ENCODE measurements at regions not wholly inside any gene's neighbourhood (a gene's known extent, or its start where the extent isn't known, plus 50 kb on each side); places are given as distances from the start of the nearest gene placed in this dataset.
"Not testable (repeated sequence)": the region's sequence is repeated elsewhere in the genome, so short reads cannot be mapped to it uniquely, and the experiment has no call there.

DNA sequence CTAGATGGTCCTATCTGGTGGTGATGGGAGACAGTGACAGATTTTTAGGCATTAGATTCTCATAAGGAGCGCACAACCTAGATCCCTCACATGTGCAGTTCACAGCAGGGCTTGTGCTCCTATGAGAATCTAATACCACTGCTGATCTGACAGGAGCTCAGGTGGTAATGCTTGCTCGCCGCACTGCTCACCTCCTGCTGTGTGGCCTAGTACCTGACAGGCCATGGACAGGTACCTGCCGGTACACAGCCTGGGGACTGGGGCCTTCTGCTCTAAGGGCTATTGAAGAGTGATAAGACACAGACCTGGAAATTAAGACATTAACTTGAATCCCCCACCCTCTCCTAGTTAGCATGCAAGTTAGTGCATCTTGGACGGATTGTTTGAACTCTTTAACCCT, 64.4 kb downstream of the KLRB1 start:
- not testable (repeated sequence) for DNase-seq

DNA sequence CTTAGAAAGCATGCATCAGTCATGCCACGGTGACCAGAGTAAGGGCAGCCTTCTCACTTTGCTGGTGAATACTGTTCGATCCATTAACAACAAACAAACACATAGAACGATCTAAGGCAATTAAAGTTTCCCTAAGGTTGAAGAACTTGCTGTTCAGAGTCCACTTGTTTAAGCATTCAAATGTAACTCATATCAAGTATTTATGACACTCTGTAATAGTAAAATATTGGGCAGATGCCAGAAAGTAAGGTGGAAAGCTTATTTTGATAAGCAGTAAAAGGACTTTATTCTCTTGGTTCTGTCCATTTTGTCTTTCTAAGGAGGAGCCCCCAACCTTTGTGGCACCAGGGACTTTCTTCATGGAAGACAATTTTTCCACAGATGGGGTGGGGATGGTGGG, 64.9 kb downstream of the KLRB1 start:
- not testable (repeated sequence) for DNase-seq

DNA sequence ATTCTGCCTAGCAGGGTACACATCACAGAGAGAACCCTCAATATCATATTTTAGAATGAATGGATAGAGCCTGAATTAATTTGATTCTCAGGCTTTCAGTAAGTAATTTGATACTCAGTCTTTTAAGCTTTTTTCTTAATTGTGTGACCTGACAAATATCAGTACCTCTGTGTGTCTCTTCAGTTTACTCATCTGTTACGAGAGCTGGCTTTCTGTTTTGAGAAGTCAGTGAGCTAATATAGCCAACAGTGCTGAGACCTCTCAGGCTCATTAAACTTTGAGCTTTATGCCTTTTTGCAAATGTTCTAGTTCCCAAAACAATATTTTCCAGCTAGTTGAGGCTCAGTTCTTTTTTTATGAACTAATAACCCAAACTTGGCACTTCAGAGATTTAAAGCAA, 91.8 kb downstream of the KLRB1 start:
- DNase-seq: peak; percentile 18

DNA sequence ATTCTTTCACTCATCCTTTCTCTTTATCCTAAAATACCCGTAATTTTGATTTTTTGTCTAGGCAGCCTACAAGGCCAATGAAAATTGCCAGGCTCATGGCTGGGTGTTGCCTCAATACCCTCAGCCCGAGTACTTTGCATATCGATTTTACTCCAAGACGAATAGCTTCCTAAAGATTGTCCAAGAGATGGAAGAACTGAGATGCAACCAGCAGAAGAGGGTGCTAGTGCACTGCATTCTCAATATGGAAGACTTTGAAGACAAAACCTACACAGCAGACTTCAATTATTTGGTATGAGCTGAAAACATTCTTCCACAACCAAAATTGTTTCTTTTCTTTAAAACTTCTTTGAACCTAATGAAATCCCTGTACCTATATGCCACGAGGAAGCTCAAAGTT, 95.0 kb downstream of the KLRB1 start:
- DNase-seq: not testable (repeated sequence)

DNA sequence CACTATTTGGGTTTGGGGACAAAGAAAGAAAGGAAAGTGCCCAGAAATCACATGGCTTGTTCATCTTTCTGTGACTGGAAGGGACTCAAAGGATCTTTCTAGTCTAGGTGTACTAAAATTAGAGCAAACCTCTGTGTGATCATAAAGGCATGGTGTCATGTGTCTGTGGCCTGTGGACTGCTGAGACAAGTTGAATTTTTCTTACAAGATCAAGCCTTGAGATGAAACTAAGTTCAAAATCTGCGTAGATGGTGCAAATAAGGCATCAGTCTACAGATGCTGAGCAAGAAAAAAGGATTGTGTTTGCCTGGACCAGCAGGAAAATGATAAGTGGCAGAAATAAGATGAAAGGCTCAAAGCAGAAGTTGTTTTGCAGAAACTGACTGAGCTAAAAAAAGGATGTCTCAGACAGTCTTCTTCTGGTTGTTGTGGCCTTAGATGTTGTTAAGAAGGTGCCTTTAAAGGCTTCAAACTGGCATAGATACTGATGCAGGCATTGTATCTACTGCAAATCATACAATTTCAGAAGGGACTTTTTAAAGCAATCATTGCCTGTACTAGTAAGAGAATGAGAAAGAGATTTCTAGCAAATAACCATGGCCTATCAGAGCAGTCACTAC, 97.2 kb downstream of the KLRB1 start:
- not testable (repeated sequence) for DNase-seq

DNA sequence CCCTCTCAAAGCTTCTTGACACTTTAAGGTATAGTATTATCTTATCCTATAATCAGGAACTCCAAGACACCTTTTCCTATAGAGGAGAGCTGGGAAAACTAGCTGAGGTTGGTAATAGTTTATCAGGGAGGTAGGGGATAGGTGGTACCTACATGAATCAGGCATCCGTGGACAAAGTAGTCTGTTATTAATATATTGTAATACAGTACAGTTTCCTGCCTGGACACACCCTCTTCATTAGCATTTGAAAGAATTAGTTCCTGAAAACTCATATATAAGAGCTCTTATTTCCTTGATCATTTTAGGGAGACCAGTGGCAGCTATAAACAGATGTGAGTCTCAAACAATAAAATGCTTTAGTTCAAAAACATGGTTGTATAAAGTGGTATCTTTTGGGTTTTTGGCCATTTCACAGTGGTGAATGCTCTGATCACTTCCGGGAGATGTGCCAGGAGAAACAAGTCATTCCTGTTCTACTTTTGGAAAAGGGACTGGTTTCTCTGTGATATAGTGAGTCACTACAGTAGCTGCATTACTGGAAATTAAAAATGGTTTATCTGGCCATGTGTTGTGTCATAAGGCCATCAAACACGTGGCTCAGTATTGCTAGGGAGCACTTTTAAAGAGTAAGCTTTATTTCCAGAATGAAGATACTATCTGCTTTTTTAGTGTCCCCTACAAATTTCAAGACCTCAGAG, 98.1 kb downstream of the KLRB1 start:
- DNase-seq: no peak

DNA sequence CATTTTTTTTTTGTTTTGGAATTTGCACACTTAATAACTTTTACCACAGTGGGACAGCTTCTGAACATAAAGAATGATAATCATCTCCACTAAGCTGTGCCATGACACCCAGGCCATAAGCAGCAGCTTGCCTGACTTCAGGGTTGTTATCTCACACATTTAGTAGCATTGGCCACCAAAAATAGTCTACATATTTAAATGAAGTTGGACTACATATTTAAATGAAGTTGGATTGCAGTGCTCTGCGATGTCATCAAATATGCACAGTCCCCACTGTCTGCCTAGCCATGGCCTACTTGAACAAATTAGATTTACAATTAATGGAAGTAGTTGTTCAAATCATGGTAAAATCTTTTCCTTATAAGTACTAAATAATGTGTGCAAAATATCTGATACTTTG, 101.0 kb downstream of the KLRB1 start:
- DNase-seq: no peak

DNA sequence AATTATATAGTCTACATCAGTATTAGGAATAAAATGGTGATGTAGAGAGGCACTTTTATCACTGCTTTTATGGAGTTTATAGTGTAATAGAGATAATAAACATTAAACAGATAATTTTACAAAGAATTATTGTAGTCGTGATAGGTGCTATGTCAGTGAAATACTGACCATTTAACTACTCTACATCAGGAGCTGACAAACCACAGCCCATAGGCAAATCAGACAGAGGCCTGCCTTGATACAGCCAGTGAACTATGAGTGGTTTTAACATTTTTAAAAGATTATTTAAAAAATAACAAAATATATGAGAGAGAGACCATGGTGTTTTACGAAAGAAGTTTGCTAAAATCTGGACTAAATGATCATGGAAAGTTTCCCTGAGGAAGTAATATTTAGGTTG, 104.3 kb downstream of the KLRB1 start:
- not testable (repeated sequence) for DNase-seq

DNA sequence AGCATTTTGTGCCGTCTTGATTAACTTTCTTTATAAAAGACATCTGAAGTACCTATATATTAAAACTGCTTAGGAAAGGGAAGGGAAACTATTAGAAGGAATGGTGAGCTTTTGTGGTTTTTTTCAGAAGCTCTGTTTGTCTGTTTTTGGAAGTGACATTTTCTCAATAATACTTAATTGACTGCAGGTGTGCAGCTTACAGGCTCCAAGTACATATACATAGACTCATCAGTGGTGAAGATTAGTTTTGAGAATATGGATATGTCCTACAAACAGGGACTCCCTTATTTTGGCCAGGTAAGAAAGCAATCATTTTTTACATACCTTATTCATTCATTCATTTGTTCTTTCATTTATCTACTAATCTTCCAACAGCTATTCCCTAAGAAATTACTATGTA, 104.9 kb downstream of the KLRB1 start:
- DNase-seq: not testable (repeated sequence)

DNA sequence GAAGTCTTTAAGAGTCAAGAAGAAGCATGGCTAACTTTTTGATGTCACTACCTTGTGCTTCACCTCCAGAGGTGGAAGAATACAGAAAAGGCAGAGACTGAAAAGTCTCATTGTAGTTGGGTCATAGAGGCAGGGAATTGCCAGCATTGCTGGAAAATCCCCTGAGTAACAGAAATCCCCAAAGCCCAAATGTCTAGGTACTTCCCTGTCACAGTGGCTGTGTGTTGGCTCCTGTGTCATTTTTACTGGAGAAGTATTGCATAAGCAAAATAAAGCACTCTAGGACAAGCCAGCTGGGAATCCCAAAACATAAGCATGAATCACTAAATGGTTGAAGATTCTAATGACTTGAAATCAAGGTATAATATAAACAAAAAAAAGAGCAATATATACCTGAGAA, 114.4 kb downstream of the KLRB1 start:
- not testable (repeated sequence) for DNase-seq

DNA sequence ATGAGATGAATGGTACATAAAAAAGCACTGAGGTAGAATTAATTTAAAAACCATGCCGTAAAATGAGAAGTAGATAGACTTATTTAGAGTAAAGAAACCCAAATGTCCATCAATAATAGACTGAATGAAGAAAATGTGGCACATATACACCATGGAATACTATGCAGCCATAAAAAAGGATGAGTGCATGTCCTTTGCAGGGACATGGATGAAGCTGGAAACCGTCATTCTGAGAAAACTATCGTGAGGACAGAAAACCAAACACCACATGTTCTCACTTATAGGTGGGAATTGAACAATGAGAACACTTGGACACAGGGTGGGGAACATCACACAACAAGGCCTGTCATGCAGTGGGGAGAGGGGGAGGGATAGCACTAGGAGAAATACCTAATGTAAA, 126.4 kb downstream of the KLRB1 start:
- DNase-seq: not testable (repeated sequence)

DNA sequence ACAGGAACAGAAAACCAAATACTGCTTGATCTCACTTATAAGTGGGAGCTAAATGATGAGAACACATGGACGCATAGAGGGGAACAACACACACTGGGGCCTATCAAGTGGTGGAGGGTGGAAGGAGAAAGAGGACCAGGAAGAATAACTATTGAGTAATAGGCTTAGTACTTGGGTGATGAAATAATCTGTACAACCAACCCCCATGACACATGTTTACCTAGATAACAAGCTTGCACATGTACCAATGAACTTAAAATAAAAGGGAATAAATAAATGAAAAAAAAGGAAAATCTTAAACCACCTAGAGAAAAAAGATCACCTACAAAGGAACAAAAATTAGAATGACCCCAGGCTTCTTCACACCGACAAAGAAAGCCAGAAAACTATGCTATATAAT, 133.5 kb downstream of the KLRB1 start:
- DNase-seq: not testable (repeated sequence)

DNA sequence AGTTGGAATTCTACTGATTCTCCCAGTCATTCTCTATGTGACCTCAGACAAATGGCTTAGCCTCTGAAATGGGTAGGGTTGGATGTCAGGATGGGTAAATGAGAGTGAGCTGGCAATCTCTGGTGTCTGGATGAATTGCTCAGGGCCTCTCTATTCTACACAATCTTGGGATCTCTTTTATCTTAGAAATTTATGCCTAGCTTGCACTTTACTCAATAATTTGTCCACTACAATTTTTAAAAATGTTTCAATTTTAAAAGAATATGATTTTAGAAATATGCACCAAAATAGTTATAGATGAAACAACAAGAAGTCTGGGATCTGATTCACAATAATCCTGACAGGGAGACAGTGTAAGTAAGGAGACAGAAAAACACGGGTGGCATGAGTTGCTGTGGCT, 134.1 kb downstream of the KLRB1 start:
- not testable (repeated sequence) for DNase-seq

DNA sequence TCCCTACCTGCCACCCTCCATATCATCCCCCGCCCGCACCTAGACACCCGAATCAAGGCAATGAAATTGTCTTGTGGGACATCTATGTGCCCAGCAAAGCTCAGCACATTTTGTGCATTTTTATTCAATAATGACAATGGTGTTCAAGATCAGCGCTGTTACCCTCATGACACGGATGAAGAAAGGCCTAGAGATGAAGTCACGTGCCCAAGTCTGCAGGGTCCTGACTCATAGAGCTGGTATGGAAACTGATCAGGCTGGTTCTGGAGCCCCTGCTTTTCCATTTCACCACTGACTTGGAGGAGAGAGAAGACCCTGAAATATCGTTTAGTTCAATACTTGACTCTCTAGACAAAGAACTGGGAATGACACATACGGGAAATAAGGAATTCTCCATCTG, 136.2 kb downstream of the KLRB1 start:
- DNase-seq: not testable (repeated sequence)

DNA sequence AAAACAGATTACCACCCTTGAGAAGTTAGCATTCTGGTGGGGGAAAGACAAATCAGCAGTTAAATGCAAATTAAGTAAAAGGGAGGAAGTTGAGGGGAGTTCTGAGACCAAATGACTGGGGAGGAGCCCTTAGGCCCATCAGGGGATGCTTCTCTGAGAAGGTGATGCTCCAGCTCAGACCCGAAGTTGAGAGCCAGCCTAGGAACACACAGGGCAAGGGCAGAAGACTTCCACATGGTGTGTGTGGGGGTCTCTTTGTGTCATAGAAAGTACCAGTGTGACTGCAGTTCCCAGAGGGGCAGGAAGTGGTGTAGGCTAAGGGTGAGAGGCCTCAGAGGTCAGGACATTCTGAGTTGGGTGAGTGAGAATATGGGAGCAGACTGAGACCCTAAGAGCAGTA, 137.3 kb downstream of the KLRB1 start:
- DNase-seq: not testable (repeated sequence)

DNA sequence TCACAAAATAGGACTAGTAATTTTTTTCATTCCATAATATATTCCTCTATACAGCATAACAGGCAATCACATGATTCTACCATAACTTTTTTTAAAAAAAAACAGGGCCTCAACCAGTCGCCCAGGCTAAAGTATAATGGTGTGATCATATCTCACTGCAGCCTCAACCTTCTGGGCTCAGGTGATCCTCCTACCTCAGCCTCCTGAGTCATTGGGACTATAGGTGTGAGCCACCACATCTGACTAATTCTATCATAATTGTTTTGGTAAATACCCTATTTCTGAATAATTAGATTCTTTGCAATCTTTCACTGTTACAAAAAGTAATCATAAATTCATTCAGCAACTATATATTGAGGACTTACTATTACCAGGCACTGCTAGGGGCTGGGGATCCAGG, 137.8 kb downstream of the KLRB1 start:
- not testable (repeated sequence) for DNase-seq

DNA sequence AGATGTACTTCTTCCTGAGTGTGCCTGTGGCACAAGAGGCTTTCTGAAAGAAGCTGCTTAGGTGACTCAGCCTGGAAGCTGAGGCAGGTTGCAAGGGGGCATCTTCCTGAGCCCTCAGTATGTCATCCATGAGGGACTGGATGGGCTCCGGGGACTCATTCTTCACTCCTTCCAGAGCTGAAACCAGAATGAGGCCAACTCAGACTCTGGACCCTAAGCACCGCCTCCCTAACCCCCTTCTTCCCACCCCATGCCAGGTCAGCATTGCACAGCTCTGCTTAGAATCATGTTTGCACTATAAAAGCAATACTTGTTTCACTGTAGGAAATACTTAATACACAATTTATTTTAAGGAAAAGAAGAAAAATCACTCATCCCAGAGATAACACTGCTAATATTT, 138.3 kb downstream of the KLRB1 start:
- DNase-seq: not testable (repeated sequence)

DNA sequence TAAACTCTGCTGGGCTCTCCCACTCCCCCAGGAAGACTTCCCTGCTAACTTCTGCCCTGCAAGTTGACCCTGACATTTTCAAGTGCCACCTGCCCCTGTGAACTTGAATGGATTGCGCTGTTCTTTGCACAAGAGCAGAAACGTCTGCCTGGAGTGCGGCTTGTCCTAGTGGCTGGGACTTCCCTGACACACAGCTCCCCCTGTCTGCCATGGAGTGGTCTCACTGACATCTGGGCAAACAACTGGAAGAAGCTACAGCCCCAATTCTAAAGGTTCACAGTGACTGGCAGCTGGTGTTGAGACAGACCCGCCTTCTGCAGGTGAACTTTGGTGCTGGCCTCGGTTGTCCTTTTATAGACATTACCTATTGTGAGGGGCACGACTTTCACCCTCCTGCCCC, 138.7 kb downstream of the KLRB1 start:
- not testable (repeated sequence) for DNase-seq

DNA sequence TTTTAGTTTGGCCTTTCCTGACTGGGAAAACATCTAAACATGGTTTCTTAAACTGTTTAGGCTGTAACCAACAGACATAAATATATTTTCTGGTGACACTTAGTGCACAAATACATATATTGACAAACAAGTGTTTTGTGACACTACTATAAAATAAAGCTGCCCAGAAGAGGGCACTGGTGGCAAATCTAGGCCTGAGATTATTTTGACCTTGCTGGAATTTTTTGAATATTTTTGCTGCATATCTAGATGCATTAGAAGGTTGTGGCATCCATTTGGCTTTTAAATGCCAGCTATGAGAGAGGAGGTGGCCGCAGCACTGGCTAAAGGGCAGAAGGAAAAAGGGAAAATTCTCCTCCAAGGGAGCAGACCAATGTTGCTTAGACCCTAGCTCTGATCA, 139.6 kb downstream of the KLRB1 start:
- not testable (repeated sequence) for DNase-seq

DNA sequence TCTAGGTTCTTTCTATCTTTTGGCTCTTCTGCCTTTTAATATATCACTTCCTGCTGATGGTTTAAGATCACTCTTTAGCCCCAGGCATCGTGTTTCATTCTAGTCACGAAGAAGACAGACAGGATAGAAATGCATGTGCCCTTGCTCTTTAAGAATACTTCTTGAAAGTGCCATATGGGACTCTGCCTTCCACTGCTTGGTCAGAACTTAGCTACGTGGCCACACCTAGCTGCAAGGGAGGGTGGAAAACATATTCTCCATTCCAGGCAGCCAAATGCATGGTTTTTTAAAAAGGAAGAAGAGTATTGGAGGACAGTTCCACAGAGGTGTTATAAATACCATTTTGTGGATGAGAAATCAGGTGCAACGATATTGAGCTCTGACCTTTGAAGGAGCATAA, 143.3 kb downstream of the KLRB1 start:
- DNase-seq: no peak

DNA sequence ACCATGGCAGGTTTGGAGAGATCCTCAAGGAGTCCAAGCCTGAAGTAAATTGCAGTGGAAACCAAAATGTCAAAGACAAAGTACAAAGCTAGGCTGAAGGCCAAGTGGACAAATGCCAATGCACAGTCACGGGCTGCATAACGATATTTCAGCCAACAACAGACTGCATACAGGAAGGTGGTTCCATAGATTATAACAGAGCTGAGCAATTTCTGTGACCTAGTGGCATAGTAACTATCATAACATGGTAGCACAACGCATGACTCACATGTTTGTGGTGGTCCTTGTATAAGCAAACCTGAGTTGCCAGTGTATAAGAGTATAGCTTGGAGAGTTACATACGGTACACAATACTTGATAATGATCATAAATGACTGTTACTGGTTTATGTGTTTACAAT, 152.2 kb downstream of the KLRB1 start:
- DNase-seq: not testable (repeated sequence)

DNA sequence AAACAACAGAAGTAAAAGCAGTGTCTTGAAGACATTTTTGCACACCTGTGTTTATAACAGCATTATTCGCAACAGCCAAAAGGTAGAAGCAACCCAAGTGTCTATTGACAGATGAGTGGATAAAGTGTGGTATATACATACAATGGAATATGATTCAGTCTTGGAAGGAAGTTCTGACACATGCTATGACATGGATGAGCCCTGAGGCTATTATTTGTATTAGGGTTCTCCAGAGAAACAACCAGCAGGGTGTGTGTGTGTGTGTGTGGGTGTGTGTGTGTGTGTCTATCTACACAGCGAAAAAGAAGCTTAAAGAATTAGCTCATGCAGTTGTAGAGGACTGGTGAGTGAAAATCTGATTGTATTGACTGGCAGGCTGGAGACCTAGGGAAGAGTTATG, 153.7 kb downstream of the KLRB1 start:
- not testable (repeated sequence) for DNase-seq

DNA sequence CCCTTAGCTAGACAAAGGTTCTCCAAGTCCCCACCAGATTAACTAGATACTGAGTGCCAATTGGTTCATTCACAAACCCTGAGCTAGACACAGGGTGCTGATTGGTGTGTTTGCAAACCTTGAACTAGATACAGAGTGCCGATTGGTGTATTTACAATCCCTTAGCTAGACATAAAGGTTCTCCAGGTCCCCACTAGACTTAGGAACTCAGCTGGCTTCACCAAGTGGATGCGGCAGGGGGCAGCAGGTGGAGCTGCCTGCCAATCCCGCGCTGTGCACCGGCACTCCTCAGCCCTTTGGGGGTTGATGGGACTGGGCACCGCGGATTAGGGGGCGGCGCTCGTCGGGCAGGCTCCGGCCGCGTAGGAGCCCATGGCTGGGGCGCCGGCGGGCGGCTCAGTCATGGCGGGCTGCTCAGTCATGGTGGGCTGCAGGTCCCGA, 157.6 kb downstream of the KLRB1 start:
- peak; percentile 36 for DNase-seq

DNA sequence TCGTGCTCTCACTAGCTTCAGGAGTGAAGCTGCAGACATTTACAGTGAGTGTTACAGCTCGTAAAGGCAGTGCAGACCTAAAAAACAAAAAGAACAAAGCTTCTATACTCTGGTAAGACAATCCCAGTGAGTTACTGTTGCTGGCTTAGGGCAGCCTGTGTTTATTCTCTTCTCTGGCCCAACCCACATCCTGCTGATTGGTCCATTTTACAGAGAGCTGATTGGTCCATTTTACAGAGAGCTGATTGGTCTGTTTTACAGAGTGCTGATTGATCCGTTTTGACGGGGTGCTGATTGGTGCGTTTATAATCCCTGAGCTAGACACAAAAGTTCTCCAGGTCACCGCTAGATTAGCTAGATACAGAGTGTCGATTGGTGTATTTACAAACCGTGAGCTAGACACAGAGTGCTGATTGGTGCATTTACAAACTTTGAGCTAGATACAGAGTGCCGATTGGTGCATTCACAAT, 158.0 kb downstream of the KLRB1 start:
- not testable (repeated sequence) for DNase-seq

DNA sequence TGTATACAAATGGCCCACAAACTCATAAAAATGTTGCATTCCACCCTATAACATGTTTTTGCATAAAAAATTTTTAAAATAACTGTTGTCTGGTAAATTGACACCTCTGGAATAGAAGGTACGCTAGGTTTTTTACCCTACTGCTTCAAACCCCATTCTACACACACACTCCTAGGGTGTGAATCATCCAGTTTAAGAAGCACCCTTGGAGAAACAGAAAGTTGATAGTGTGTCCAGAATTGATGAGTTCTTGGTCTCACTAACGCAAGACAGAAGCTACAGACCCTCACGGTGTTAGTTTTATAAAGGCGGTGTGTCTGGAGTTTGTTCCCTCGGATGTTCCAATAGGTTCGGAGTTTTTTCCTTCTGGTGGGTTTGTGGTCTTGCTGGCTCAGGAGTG, 158.5 kb downstream of the KLRB1 start:
- DNase-seq: no peak

Measured in activated CD4-positive, alpha-beta T cell treated with anti-CD3 and anti-CD28 coated beads, Interleukin-2, amount 50 U/mL, for 16 hours (primary cell).